ENCODE measurements at regions not wholly inside any gene's neighbourhood (a gene's known extent, or its start where the extent isn't known, plus 50 kb on each side); places are given as distances from the start of the nearest gene placed in this dataset.

DNA sequence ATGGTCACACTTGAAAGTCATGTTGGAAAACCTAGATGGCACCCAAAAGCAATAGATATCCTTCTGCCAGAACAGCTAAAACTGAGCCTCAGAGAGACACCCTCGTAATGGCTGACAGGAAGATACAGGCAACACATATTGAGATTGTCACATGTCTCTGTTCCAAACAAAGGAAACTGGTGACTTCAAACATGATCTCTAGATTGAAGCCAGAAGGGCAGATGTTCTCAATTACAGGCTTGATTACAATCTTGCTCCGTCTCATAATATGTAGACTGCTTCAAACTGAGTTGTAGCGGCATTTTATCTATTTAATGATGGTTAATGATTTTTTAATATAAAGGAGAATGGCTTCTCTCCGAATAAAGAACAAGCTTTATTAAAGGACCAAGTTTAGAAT is 774.3 kb downstream of the KCTD16 start:
- TF ChIP-seq, protein P1, sequence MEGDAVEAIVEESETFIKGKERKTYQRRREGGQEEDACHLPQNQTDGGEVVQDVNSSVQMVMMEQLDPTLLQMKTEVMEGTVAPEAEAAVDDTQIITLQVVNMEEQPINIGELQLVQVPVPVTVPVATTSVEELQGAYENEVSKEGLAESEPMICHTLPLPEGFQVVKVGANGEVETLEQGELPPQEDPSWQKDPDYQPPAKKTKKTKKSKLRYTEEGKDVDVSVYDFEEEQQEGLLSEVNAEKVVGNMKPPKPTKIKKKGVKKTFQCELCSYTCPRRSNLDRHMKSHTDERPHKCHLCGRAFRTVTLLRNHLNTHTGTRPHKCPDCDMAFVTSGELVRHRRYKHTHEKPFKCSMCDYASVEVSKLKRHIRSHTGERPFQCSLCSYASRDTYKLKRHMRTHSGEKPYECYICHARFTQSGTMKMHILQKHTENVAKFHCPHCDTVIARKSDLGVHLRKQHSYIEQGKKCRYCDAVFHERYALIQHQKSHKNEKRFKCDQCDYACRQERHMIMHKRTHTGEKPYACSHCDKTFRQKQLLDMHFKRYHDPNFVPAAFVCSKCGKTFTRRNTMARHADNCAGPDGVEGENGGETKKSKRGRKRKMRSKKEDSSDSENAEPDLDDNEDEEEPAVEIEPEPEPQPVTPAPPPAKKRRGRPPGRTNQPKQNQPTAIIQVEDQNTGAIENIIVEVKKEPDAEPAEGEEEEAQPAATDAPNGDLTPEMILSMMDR (IDR thresholded peaks at IDR 0.05), result no peak
- TF ChIP-seq POLR2A (IDR thresholded peaks at IDR 0.05), result no peak
